CD4-positive, CD25-positive, alpha-beta regulatory T cell (primary cell): ENCODE measurements at regions not wholly inside any gene's neighbourhood (a gene's known extent, or its start where the extent isn't known, plus 50 kb on each side); places are given as distances from the start of the nearest gene placed in this dataset.

ENCODE experiments used
- ATAC-seq, 2 donors: fragments of 150-1000 bp; cut with Tn5 transposase; one replicate each; pipeline ENCODE4 v1.10.0; 2021; ENCODE audit warnings: low read depth in 2 of 2, moderate number of reproducible peaks in 2 of 2, moderate library complexity in 1 of 2
- DNase-seq, 3 donors: peaks; one replicate each; pipeline versions ENCODE4 v3.0.0 to v3.0.0-alpha.2; 2012 to 2022; ENCODE audit warnings: mixed read lengths in 1 of 3
- H3K27ac ChIP-seq: one replicate; pipeline ENCODE4 v1.7.0; 2013; ENCODE audit warnings: mild to moderate bottlenecking, low read length; ENCODE audit not compliant: insufficient read depth, poor library complexity, severe bottlenecking
- H3K27me3 ChIP-seq: one replicate; pipeline ENCODE4 v1.7.0; 2013; ENCODE audit warnings: low read length; ENCODE audit not compliant: control insufficient read depth, insufficient read depth
- H3K36me3 ChIP-seq: one replicate; pipeline ENCODE4 v1.7.0; 2013; ENCODE audit warnings: mild to moderate bottlenecking, low read length, moderate library complexity; ENCODE audit not compliant: control insufficient read depth, insufficient read depth
- H3K4me1 ChIP-seq: 2 replicates; pipeline ENCODE4 v1.7.0; 2013; ENCODE audit warnings: mild to moderate bottlenecking, low read length; ENCODE audit not compliant: insufficient read depth, control insufficient read depth, poor library complexity, severe bottlenecking
- H3K4me3 ChIP-seq: one replicate; pipeline ENCODE4 v1.7.0; 2013; ENCODE audit warnings: low read depth, mild to moderate bottlenecking, low read length, moderate library complexity
- H3K9me3 ChIP-seq, 2 experiments: 1 replicate in 1 of 2; 2 replicates in 1 of 2; pipeline ENCODE4 v1.7.0; 2013; ENCODE audit warnings: low read length in 2 of 2, mild to moderate bottlenecking in 1 of 2, moderate library complexity in 1 of 2; ENCODE audit not compliant: control insufficient read depth in 2 of 2
- H3K27ac Mint-ChIP-seq, 3 donors: one replicate each; pipeline ENCODE4 v1.8.0; 2020 to 2022; ENCODE audit warnings: mild to moderate bottlenecking in 3 of 3, mixed read lengths in 3 of 3, moderate library complexity in 2 of 3
- H3K27me3 Mint-ChIP-seq: one replicate; pipeline ENCODE4 v1.8.0; 2022; ENCODE audit warnings: mild to moderate bottlenecking, mixed read lengths
- H3K36me3 Mint-ChIP-seq: one replicate; pipeline ENCODE4 v1.8.0; 2020; ENCODE audit warnings: mixed read lengths
- H3K4me1 Mint-ChIP-seq, 4 donors: one replicate each; pipeline ENCODE4 v1.8.0; 2020 to 2022; ENCODE audit warnings: mixed read lengths in 4 of 4, mild to moderate bottlenecking in 1 of 4
- H3K4me3 Mint-ChIP-seq, 4 donors: one replicate each; pipeline ENCODE4 v1.8.0; 2020 to 2022; ENCODE audit warnings: mild to moderate bottlenecking in 4 of 4, mixed read lengths in 4 of 4, moderate library complexity in 3 of 4
- H3K9me3 Mint-ChIP-seq, 7 donors: one replicate each; pipeline ENCODE4 v1.8.0; 2020 to 2022; ENCODE audit warnings: mixed read lengths in 7 of 7, mild to moderate bottlenecking in 3 of 7, moderate library complexity in 2 of 7

GRCh38 chr5:100311806-100312205 is 223.4 kb upstream of the FAM174A start:
- Mint-ChIP-seq H3K36me3 (no peaks in the 10 kb centered on the region), H3K27ac (no peak overlapping the region), H3K9me3 (peaks cover 0 to 12% (median 4%) of the 10 kb centered on the region in 7 donors), H3K27me3 (no peaks in the 10 kb centered on the region), H3K4me1 (no peaks in the 10 kb centered on the region), H3K4me3 (no peak overlapping the region)
- H3K9me3 ChIP-seq = no peaks in the 10 kb centered on the region
- no peak overlapping the region for H3K4me3 ChIP-seq
- no peaks in the 10 kb centered on the region for H3K27me3 ChIP-seq
- no peak overlapping the region for H3K27ac ChIP-seq
- H3K36me3 ChIP-seq = no peaks in the 10 kb centered on the region
- ATAC-seq (no peak), DNase-seq (no peak)
- no peaks in the 10 kb centered on the region for H3K4me1 ChIP-seq

- Mint-ChIP-seq H3K27me3 (no peaks in the 10 kb centered on the region), H3K27ac (no peak overlapping the region), H3K4me3 (no peak overlapping the region), H3K9me3 (peaks cover 0 to 6% (median 2%) of the 10 kb centered on the region in 7 donors), H3K4me1 (no peaks in the 10 kb centered on the region), H3K36me3 (no peaks in the 10 kb centered on the region)
- Histone ChIP-seq H3K36me3 (no peaks in the 10 kb centered on the region), H3K9me3 (no peaks in the 10 kb centered on the region), H3K27ac (no peak overlapping the region), H3K4me3 (no peak overlapping the region), H3K4me1 (no peaks in the 10 kb centered on the region), H3K27me3 (no peaks in the 10 kb centered on the region)
- DNase-seq = no peak
- no peak for ATAC-seq
Observed at GRCh38 chr5:100306000-100306399, 229.2 kb upstream of the FAM174A start.

GRCh38 chr5:100303216-100303615 is 232.0 kb upstream of the FAM174A start:
- Mint-ChIP-seq H3K36me3 (no peaks in the 10 kb centered on the region), H3K27ac (no peak overlapping the region), H3K4me3 (no peak overlapping the region), H3K9me3 (peaks cover 0 to 6% (median 1%) of the 10 kb centered on the region in 7 donors), H3K4me1 (no peaks in the 10 kb centered on the region), H3K27me3 (no peaks in the 10 kb centered on the region)
- Histone ChIP-seq H3K9me3 (no peaks in the 10 kb centered on the region), H3K36me3 (no peaks in the 10 kb centered on the region), H3K4me1 (no peaks in the 10 kb centered on the region), H3K27ac (no peak overlapping the region), H3K4me3 (no peak overlapping the region), H3K27me3 (no peaks in the 10 kb centered on the region)
- no peak for ATAC-seq
- no peak for DNase-seq

- DNase-seq (no peak), ATAC-seq (no peak)
- no peak overlapping the region for H3K4me3 ChIP-seq
- no peaks in the 10 kb centered on the region for H3K9me3 ChIP-seq
- peaks cover 0 to 3% (median 0%) of the 10 kb centered on the region in 7 donors for H3K9me3 Mint-ChIP-seq
- H3K4me1 ChIP-seq = no peaks in the 10 kb centered on the region
- H3K4me3 Mint-ChIP-seq = no peak overlapping the region
- no peaks in the 10 kb centered on the region for H3K4me1 Mint-ChIP-seq
- no peak overlapping the region for H3K27ac ChIP-seq
- H3K27ac Mint-ChIP-seq = no peak overlapping the region
- no peaks in the 10 kb centered on the region for H3K27me3 ChIP-seq
- H3K27me3 Mint-ChIP-seq = no peaks in the 10 kb centered on the region
- no peaks in the 10 kb centered on the region for H3K36me3 Mint-ChIP-seq
- no peaks in the 10 kb centered on the region for H3K36me3 ChIP-seq
Observed at GRCh38 chr5:100299261-100299660, 235.9 kb upstream of the FAM174A start.

GRCh38 chr5:100276071-100276470 is 259.1 kb upstream of the FAM174A start:
- H3K27me3 ChIP-seq = no peaks in the 10 kb centered on the region
- Mint-ChIP-seq H3K27me3 (no peaks in the 10 kb centered on the region), H3K9me3 (peaks cover 0 to 13% (median 0%) of the 10 kb centered on the region in 7 donors), H3K36me3 (no peaks in the 10 kb centered on the region), H3K4me1 (no peaks in the 10 kb centered on the region), H3K27ac (no peak overlapping the region), H3K4me3 (no peak overlapping the region)
- no peak for DNase-seq
- ATAC-seq = no peak
- H3K27ac ChIP-seq = no peak overlapping the region
- H3K4me3 ChIP-seq = no peak overlapping the region
- no peaks in the 10 kb centered on the region for H3K36me3 ChIP-seq
- H3K9me3 ChIP-seq = no peaks in the 10 kb centered on the region
- H3K4me1 ChIP-seq = no peaks in the 10 kb centered on the region

- no peaks in the 10 kb centered on the region for H3K36me3 Mint-ChIP-seq
- H3K9me3 Mint-ChIP-seq = peaks cover 0 to 13% (median 0%) of the 10 kb centered on the region in 7 donors
- Histone ChIP-seq H3K9me3 (no peaks in the 10 kb centered on the region), H3K36me3 (no peaks in the 10 kb centered on the region), H3K27me3 (no peaks in the 10 kb centered on the region), H3K4me3 (no peak overlapping the region), H3K4me1 (no peaks in the 10 kb centered on the region), H3K27ac (no peak overlapping the region)
- no peaks in the 10 kb centered on the region for H3K27me3 Mint-ChIP-seq
- H3K4me1 Mint-ChIP-seq = no peaks in the 10 kb centered on the region
- DNase-seq (no peak), ATAC-seq (no peak)
- H3K4me3 Mint-ChIP-seq = no peak overlapping the region
- no peak overlapping the region for H3K27ac Mint-ChIP-seq
Observed at GRCh38 chr5:100275631-100276030, 259.5 kb upstream of the FAM174A start.

- Histone ChIP-seq H3K4me1 (no peaks in the 10 kb centered on the region), H3K4me3 (no peak overlapping the region), H3K36me3 (no peaks in the 10 kb centered on the region), H3K27ac (no peak overlapping the region), H3K9me3 (no peaks in the 10 kb centered on the region), H3K27me3 (no peaks in the 10 kb centered on the region)
- no peak for DNase-seq
- Mint-ChIP-seq H3K9me3 (peaks cover 0 to 8% (median 0%) of the 10 kb centered on the region in 7 donors), H3K4me1 (no peaks in the 10 kb centered on the region), H3K4me3 (no peak overlapping the region), H3K36me3 (no peaks in the 10 kb centered on the region), H3K27me3 (no peaks in the 10 kb centered on the region), H3K27ac (no peak overlapping the region)
- ATAC-seq = no peak
Observed at GRCh38 chr5:100273846-100274580, 261.2 kb upstream of the FAM174A start.

GRCh38 chr5:100270023-100270771 is 265.0 kb upstream of the FAM174A start:
- Histone ChIP-seq H3K27me3 (no peaks in the 10 kb centered on the region), H3K27ac (no peak overlapping the region), H3K36me3 (no peaks in the 10 kb centered on the region), H3K4me3 (no peak overlapping the region), H3K9me3 (no peaks in the 10 kb centered on the region), H3K4me1 (no peaks in the 10 kb centered on the region)
- Mint-ChIP-seq H3K36me3 (no peaks in the 10 kb centered on the region), H3K27me3 (no peaks in the 10 kb centered on the region), H3K4me1 (no peaks in the 10 kb centered on the region), H3K9me3 (peaks cover 0 to 1% (median 0%) of the 10 kb centered on the region in 7 donors), H3K27ac (no peak overlapping the region), H3K4me3 (no peak overlapping the region)
- DNase-seq (no peak), ATAC-seq (no peak)
